ENCODE measurements at regions not wholly inside any gene's neighbourhood (a gene's known extent, or its start where the extent isn't known, plus 50 kb on each side); places are given as distances from the start of the nearest gene placed in this dataset.

GRCh38 chr1:96955307-96956012, 233.9 kb downstream of the PTBP2 start:
- Histone ChIP-seq H3K4ac (ENCODE audit: low read depth, low read length) (no peak overlapping the region), H2AK5ac (ENCODE audit: insufficient read length, low read length) (no peak overlapping the region), H2BK12ac (ENCODE audit: insufficient read length, low read depth, low read length) (no peak overlapping the region), H4K91ac (ENCODE audit: insufficient read length, low read depth, low read length) (no peak overlapping the region), H3K9ac (ENCODE audit: extremely low read depth, insufficient read length, low read length) (no peak overlapping the region), H3K14ac (ENCODE audit: insufficient read depth, low read length) (no peak overlapping the region), H4K20me1 (ENCODE audit: control insufficient read depth, insufficient read depth, insufficient read length) (no peaks in the 10 kb centered on the region), H2BK5ac (ENCODE audit: insufficient read length, low read length) (no peak overlapping the region), H3K79me2 (ENCODE audit: insufficient read depth, low read length) (no peaks in the 10 kb centered on the region), H2BK15ac (ENCODE audit: low read depth, low read length) (no peak overlapping the region), H2BK120ac (ENCODE audit: low read depth, low read length, poor library complexity, severe bottlenecking) (no peak overlapping the region), H3K23ac (ENCODE audit: insufficient read length, low read depth, low read length) (no peak overlapping the region), H2BK20ac (ENCODE audit: low read depth, low read length, poor library complexity, severe bottlenecking) (no peak overlapping the region), H3K79me1 (ENCODE audit: insufficient read depth, low read depth, low read length, poor library complexity, severe bottlenecking) (no peaks in the 10 kb centered on the region), H3K4me1 (ENCODE audit: insufficient read depth, low read length) (no peaks in the 10 kb centered on the region), H3K9me3 (ENCODE audit: control insufficient read depth, low read depth, low read length) (no peaks in the 10 kb centered on the region), H4K5ac (ENCODE audit: insufficient read length, low read depth, low read length) (no peak overlapping the region), H3T11ph (ENCODE audit: low read length) (no peak overlapping the region), H3K56ac (ENCODE audit: insufficient read length, low read depth, low read length) (no peak overlapping the region), H3K4me2 (ENCODE audit: insufficient read depth, insufficient read length, low read length) (no peak overlapping the region), H3K27me3 (ENCODE audit: insufficient read depth, low read length) (no peaks in the 10 kb centered on the region), H3K18ac (ENCODE audit: insufficient read length, low read depth, low read length) (no peak overlapping the region), H2AFZ (ENCODE audit: low read length) (no peak overlapping the region), H3K23me2 (ENCODE audit: insufficient read length, low read depth, low read length, poor library complexity, severe bottlenecking) (no peaks in the 10 kb centered on the region), H3K27ac (ENCODE audit: insufficient read length, low read depth, low read length) (no peak overlapping the region), H4K8ac (replicated peaks; ENCODE audit: insufficient read length, low read depth, low read length) (no peak overlapping the region)
- no CpG with 5 or more reads among the region's 3 CpGs for WGBS (ENCODE audit: extremely low coverage, insufficient read length, low lambda C conversion rate)
- Mint-ChIP-seq H3K27me3 (ENCODE audit: low read depth) (peaks cover 1% of the 10 kb centered on the region; the same call in 1 of the 2 replicates), H3K36me3 (ENCODE audit: insufficient read depth in 1 of 3, low read depth in 3 of 3) (no peaks in the 10 kb centered on the region), H3K9me3 (no peaks in the 10 kb centered on the region), H3K4me3 (no peak overlapping the region), H3K27ac (no peak overlapping the region), H3K4me1 (peaks cover 10 to 13% of the 10 kb centered on the region in 2 experiments)
- no peak for DNase-seq
- no peak for TF ChIP-seq CTCF (conservative IDR thresholded peaks at IDR 0.05)

Measured in H9 (cell line).